ENCODE measurements at regions not wholly inside any gene's neighbourhood (a gene's known extent, or its start where the extent isn't known, plus 50 kb on each side); places are given as distances from the start of the nearest gene placed in this dataset.

- Mint-ChIP-seq H3K4me3 (ENCODE audit: unreplicated experiment) (no peak overlapping the region), H3K4me1 (ENCODE audit: low read depth, unreplicated experiment) (peaks cover 2% of the 10 kb centered on the region), H3K9me3 (ENCODE audit: unreplicated experiment) (no peaks in the 10 kb centered on the region), H3K36me3 (ENCODE audit: unreplicated experiment) (no peaks in the 10 kb centered on the region), H3K27ac (ENCODE audit: unreplicated experiment) (no peak overlapping the region), H3K27me3 (ENCODE audit: unreplicated experiment) (no peaks in the 10 kb centered on the region)
- no peak for TF ChIP-seq CTCF (IDR thresholded peaks at IDR 0.05; ENCODE audit: partially characterized antibody, unreplicated experiment)
- no peak for DNase-seq
Measured at GRCh38 chr10:52701647-52702046, 70.9 kb downstream of the MBL2 start.

GRCh38 chr10:52703451-52703850 lies 69.1 kb downstream of the MBL2 start:
- H3K9me3 Mint-ChIP-seq (ENCODE audit: unreplicated experiment): no peaks in the 10 kb centered on the region
- no peaks in the 10 kb centered on the region for H3K36me3 Mint-ChIP-seq (ENCODE audit: unreplicated experiment)
- no peaks in the 10 kb centered on the region for H3K4me1 Mint-ChIP-seq (ENCODE audit: low read depth, unreplicated experiment)
- H3K4me3 Mint-ChIP-seq (ENCODE audit: unreplicated experiment): no peak overlapping the region
- no peaks in the 10 kb centered on the region for H3K27me3 Mint-ChIP-seq (ENCODE audit: unreplicated experiment)
- no peak for DNase-seq
- no peak overlapping the region for H3K27ac Mint-ChIP-seq (ENCODE audit: unreplicated experiment)
- TF ChIP-seq CTCF (IDR thresholded peaks at IDR 0.05; ENCODE audit: partially characterized antibody, unreplicated experiment): no peak

- Mint-ChIP-seq H3K36me3 (ENCODE audit: unreplicated experiment) (no peaks in the 10 kb centered on the region), H3K4me3 (ENCODE audit: unreplicated experiment) (no peak overlapping the region), H3K9me3 (ENCODE audit: unreplicated experiment) (no peaks in the 10 kb centered on the region), H3K27me3 (ENCODE audit: unreplicated experiment) (no peaks in the 10 kb centered on the region), H3K27ac (ENCODE audit: unreplicated experiment) (no peak overlapping the region), H3K4me1 (ENCODE audit: low read depth, unreplicated experiment) (no peaks in the 10 kb centered on the region)
- no peak for DNase-seq
- TF ChIP-seq CTCF (IDR thresholded peaks at IDR 0.05; ENCODE audit: partially characterized antibody, unreplicated experiment): no peak
Measured at GRCh38 chr10:52703898-52704297, 68.7 kb downstream of the MBL2 start.

GRCh38 chr10:52706332-52707070 lies 66.1 kb downstream of the MBL2 start:
- Mint-ChIP-seq H3K4me3 (ENCODE audit: unreplicated experiment) (no peak overlapping the region), H3K36me3 (ENCODE audit: unreplicated experiment) (no peaks in the 10 kb centered on the region), H3K4me1 (ENCODE audit: low read depth, unreplicated experiment) (no peaks in the 10 kb centered on the region), H3K27me3 (ENCODE audit: unreplicated experiment) (no peaks in the 10 kb centered on the region), H3K27ac (ENCODE audit: unreplicated experiment) (no peak overlapping the region), H3K9me3 (ENCODE audit: unreplicated experiment) (no peaks in the 10 kb centered on the region)
- TF ChIP-seq CTCF (IDR thresholded peaks at IDR 0.05; ENCODE audit: partially characterized antibody, unreplicated experiment): no peak
- DNase-seq: no peak
